ENCODE measurements at regions not wholly inside any gene's neighbourhood (a gene's known extent, or its start where the extent isn't known, plus 50 kb on each side); places are given as distances from the start of the nearest gene placed in this dataset.

- TF ChIP-seq EZH2 (IDR thresholded peaks at IDR 0.05; ENCODE audit: insufficient read depth, poor library complexity, severe bottlenecking) (no peak), EZH2phosphoT487 (IDR thresholded peaks at IDR 0.05; ENCODE audit: insufficient read depth, low read depth) (no peak)
These were observed 219.4 kb upstream of the NRXN1 start for GRCh38 chr2:51251356-51251755.

All from GM23248 (cell line).